IPS-18a (cell line): ENCODE measurements at regions not wholly inside any gene's neighbourhood (a gene's known extent, or its start where the extent isn't known, plus 50 kb on each side); places are given as distances from the start of the nearest gene placed in this dataset.

Experiments used
- H3K27ac ChIP-seq: one replicate; pipeline ENCODE4 v1.5.1; 2013; ENCODE audit warnings: low read length
- H3K27me3 ChIP-seq: one replicate; pipeline ENCODE4 v1.6.1; 2013; ENCODE audit warnings: mild to moderate bottlenecking, low read length; ENCODE audit not compliant: control insufficient read depth, insufficient read depth
- H3K36me3 ChIP-seq: one replicate; pipeline ENCODE4 v1.6.1; 2013; ENCODE audit warnings: low read depth, low read length; ENCODE audit not compliant: control insufficient read depth
- H3K4me1 ChIP-seq: one replicate; pipeline ENCODE4 v1.6.1; 2013; ENCODE audit warnings: low read depth, low read length; ENCODE audit not compliant: control insufficient read depth
- H3K4me3 ChIP-seq: one replicate; pipeline ENCODE4 v1.5.1; 2013; ENCODE audit warnings: low read length
- H3K9ac ChIP-seq: one replicate; pipeline ENCODE4 v1.6.1; 2013; ENCODE audit warnings: mild to moderate bottlenecking, low read length, moderate library complexity
- H3K9me3 ChIP-seq: one replicate; pipeline ENCODE4 v1.6.1; 2013; ENCODE audit warnings: low read depth, low read length; ENCODE audit not compliant: control insufficient read depth

- Histone ChIP-seq H3K9ac (no peak overlapping the region), H3K27me3 (no peaks in the 10 kb centered on the region), H3K4me1 (no peaks in the 10 kb centered on the region), H3K9me3 (no peaks in the 10 kb centered on the region), H3K4me3 (no peak overlapping the region), H3K27ac (no peak overlapping the region), H3K36me3 (no peaks in the 10 kb centered on the region)
These were observed 98.9 kb upstream of the MARCKS start for GRCh38 chr6:113758214-113758613.

DNA sequence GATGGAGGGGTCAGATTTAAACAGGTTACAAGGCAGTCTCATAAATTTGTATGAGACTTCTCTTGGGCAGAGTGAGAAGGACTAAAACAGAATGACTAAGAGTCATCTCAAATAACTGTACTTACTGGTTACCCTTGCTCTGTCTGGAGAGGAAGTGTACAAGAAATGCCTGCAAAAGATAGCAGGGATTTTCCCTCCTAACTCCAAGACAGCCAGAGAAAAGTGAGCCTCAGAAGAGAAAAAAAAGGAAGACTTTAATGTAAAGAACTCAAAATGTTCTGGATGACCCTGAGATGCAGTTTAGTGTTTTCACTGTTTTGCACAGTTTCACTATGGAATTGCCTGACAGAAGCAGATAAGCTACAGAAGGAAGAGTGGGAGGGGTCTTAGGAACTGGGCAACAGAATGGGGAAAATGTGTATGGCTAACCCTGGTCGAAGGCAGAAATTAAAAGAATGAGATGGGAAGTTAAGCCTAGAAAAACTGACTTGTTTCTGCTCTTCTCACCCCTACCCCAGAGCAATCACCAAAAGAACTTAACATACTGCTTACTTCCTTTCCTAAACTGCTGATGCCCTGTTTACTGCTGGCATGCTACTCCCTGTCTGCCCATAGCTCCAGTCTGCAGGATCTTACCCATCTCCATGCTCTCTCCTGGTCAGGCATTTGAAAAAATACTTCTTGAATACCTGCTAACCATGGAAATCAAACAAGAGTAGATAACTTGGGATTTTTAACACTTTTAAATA is 98.1 kb upstream of the MARCKS start:
- Histone ChIP-seq H3K4me1 (no peaks in the 10 kb centered on the region), H3K27me3 (no peaks in the 10 kb centered on the region), H3K9me3 (no peaks in the 10 kb centered on the region), H3K36me3 (no peaks in the 10 kb centered on the region), H3K27ac (no peak overlapping the region), H3K4me3 (no peak overlapping the region), H3K9ac (no peak overlapping the region)

- no peak overlapping the region for H3K27ac ChIP-seq
- no peak overlapping the region for H3K4me3 ChIP-seq
- H3K4me1 ChIP-seq = no peaks in the 10 kb centered on the region
- H3K9me3 ChIP-seq = no peaks in the 10 kb centered on the region
- H3K36me3 ChIP-seq = no peaks in the 10 kb centered on the region
- no peak overlapping the region for H3K9ac ChIP-seq
- no peaks in the 10 kb centered on the region for H3K27me3 ChIP-seq
These were observed 94.5 kb upstream of the MARCKS start for GRCh38 chr6:113762641-113763040.

DNA sequence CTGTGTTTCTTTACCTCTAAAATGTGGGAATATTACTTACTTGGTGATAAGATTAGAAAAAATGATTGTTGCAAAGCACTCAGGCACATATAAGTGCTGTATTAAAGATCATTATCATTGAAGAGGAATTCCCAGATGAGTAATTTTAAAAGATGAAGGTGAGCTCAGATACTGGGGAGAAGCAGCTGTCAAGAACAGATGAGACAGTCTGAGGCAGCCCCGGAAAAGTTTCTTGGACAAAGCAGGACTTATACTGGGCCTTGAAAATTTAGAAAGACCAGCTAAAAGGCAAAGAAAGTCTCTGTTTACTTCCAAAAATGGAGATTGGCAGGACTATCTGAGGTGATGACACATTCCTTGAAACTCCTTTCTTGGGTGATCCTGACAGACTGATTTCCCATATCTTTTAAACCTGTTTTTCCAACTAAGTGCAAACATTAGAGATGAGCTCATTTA is 93.8 kb upstream of the MARCKS start:
- H3K36me3 ChIP-seq = no peaks in the 10 kb centered on the region
- no peak overlapping the region for H3K27ac ChIP-seq
- H3K9ac ChIP-seq = no peak overlapping the region
- H3K4me3 ChIP-seq = no peak overlapping the region
- no peaks in the 10 kb centered on the region for H3K27me3 ChIP-seq
- no peaks in the 10 kb centered on the region for H3K4me1 ChIP-seq
- no peaks in the 10 kb centered on the region for H3K9me3 ChIP-seq

GRCh38 chr6:113763876-113764275 is 93.3 kb upstream of the MARCKS start:
- H3K4me3 ChIP-seq = no peak overlapping the region
- no peak overlapping the region for H3K9ac ChIP-seq
- no peaks in the 10 kb centered on the region for H3K4me1 ChIP-seq
- H3K27ac ChIP-seq = no peak overlapping the region
- H3K36me3 ChIP-seq = no peaks in the 10 kb centered on the region
- H3K27me3 ChIP-seq = no peaks in the 10 kb centered on the region
- H3K9me3 ChIP-seq = no peaks in the 10 kb centered on the region

- no peaks in the 10 kb centered on the region for H3K36me3 ChIP-seq
These were observed 91.2 kb upstream of the MARCKS start for GRCh38 chr6:113765909-113766308.

GRCh38 chr6:113767985-113768384 is 89.2 kb upstream of the MARCKS start:
- Histone ChIP-seq H3K4me1 (no peaks in the 10 kb centered on the region), H3K36me3 (no peaks in the 10 kb centered on the region), H3K9me3 (no peaks in the 10 kb centered on the region), H3K27me3 (no peaks in the 10 kb centered on the region), H3K27ac (no peak overlapping the region), H3K4me3 (no peak overlapping the region), H3K9ac (no peak overlapping the region)

More at GRCh38 chr6:113765909-113766308, 91.2 kb upstream of the MARCKS start:
- Histone ChIP-seq H3K27ac (no peak overlapping the region), H3K4me3 (no peak overlapping the region), H3K27me3 (no peaks in the 10 kb centered on the region), H3K4me1 (no peaks in the 10 kb centered on the region), H3K9me3 (no peaks in the 10 kb centered on the region), H3K9ac (no peak overlapping the region)

- H3K27ac ChIP-seq = no peak overlapping the region
- H3K27me3 ChIP-seq = peaks cover 21% of the 10 kb centered on the region
- H3K9ac ChIP-seq = no peak overlapping the region
- H3K36me3 ChIP-seq = no peaks in the 10 kb centered on the region
- peaks cover 10% of the 10 kb centered on the region for H3K4me1 ChIP-seq
- H3K4me3 ChIP-seq = no peak overlapping the region
- no peaks in the 10 kb centered on the region for H3K9me3 ChIP-seq
These were observed 84.2 kb upstream of the MARCKS start for GRCh38 chr6:113772961-113773360.

GRCh38 chr6:113774127-113774825 is 82.9 kb upstream of the MARCKS start:
- peaks cover 10% of the 10 kb centered on the region for H3K4me1 ChIP-seq
- H3K9me3 ChIP-seq = no peaks in the 10 kb centered on the region
- no peak overlapping the region for H3K27ac ChIP-seq
- H3K4me3 ChIP-seq = no peak overlapping the region
- no peak overlapping the region for H3K9ac ChIP-seq
- H3K36me3 ChIP-seq = no peaks in the 10 kb centered on the region
- H3K27me3 ChIP-seq = peaks cover 35% of the 10 kb centered on the region

DNA sequence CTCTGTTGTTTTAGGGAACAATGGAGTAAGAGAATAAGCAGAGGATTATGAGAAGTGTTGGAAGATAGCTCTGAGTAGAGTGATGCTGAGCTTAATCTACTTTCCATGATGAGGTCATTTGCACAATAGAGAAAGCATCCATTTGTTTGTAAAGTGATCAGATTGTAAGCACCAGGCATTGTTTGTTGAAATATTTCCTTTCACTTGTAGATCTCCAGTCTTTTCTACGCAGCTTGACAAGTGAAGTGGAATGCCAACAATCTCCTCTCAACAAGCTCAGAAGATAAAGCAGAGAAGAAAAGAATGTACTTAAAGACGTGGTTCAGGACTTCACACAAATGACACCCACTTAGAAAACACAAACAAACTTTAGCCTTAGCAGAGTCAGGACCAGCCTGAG is 80.1 kb upstream of the MARCKS start:
- Histone ChIP-seq H3K27ac (no peak overlapping the region), H3K27me3 (peaks cover 45% of the 10 kb centered on the region), H3K4me1 (peaks cover 10% of the 10 kb centered on the region), H3K4me3 (peak overlapping the region; percentile 23), H3K36me3 (no peaks in the 10 kb centered on the region), H3K9ac (no peak overlapping the region), H3K9me3 (no peaks in the 10 kb centered on the region)

GRCh38 chr6:113777601-113778000 is 79.5 kb upstream of the MARCKS start:
- no peaks in the 10 kb centered on the region for H3K9me3 ChIP-seq
- peaks cover 45% of the 10 kb centered on the region for H3K27me3 ChIP-seq
- no peaks in the 10 kb centered on the region for H3K36me3 ChIP-seq
- H3K4me3 ChIP-seq = peak overlapping the region; percentile 23
- no peak overlapping the region for H3K9ac ChIP-seq
- H3K4me1 ChIP-seq = peaks cover 10% of the 10 kb centered on the region
- no peak overlapping the region for H3K27ac ChIP-seq

GRCh38 chr6:113779656-113780055 is 77.5 kb upstream of the MARCKS start:
- H3K27me3 ChIP-seq = peaks cover 40% of the 10 kb centered on the region

More at GRCh38 chr6:113779656-113780055, 77.5 kb upstream of the MARCKS start:
- H3K36me3 ChIP-seq = no peaks in the 10 kb centered on the region
- H3K9ac ChIP-seq = no peak overlapping the region
- no peaks in the 10 kb centered on the region for H3K9me3 ChIP-seq
- no peak overlapping the region for H3K27ac ChIP-seq
- no peak overlapping the region for H3K4me3 ChIP-seq
- peaks cover 10% of the 10 kb centered on the region for H3K4me1 ChIP-seq
